Amygdala (tissue), 56 donors: ENCODE measurements at regions not wholly inside any gene's neighbourhood (a gene's known extent, or its start where the extent isn't known, plus 50 kb on each side); places are given as distances from the start of the nearest gene placed in this dataset.
"Not testable (repeated sequence)": the region's sequence is repeated elsewhere in the genome, so short reads cannot be mapped to it uniquely, and the experiment has no call there.

Experiments used
- DNase-seq, 56 donors: peaks; one replicate each; lab custom pipeline; 2025; lab: John Stamatoyannopoulos, UW

GRCh38 chr2:183759033-183759432 is 634.8 kb downstream of the NUP35 start:
- no peak for DNase-seq

DNA sequence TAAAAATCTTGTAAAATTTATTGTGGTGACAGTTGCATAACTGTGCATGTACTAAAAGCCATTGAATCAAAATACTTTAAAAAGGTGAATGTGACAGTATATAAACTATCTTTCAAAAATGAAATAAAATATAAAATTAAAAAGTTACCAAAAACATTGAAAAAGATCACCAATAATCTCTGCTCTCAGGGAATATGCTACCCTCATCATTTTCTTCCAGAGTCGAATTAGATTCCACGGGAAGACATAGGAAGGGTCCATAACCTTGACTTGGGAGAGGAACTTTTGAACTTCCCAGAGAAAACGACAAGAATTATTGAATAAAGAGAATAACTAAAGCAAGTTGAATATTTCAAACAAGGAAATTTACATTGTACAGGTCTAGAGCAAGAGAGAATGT is 649.5 kb downstream of the NUP35 start:
- DNase-seq, result no peak

DNA sequence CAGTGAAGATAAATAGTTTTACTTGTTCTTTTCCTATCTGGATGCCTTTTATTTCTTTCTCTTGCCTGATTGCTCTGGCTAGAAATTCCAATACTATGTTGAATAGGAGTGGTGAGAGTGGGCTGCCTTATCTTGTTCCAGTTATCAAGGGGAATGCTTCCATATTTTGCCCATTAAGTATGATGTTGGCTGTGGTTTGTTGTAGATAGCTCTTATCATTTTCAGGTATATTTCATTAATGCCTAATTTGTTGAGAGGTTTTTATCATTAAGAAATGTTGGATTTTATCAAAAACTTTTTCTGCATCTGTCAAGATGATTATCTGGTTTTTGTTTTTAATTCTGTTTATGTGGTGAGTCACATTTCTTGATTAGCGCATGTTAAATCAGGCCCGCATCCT is 655.8 kb downstream of the NUP35 start:
- no peak for DNase-seq

DNA sequence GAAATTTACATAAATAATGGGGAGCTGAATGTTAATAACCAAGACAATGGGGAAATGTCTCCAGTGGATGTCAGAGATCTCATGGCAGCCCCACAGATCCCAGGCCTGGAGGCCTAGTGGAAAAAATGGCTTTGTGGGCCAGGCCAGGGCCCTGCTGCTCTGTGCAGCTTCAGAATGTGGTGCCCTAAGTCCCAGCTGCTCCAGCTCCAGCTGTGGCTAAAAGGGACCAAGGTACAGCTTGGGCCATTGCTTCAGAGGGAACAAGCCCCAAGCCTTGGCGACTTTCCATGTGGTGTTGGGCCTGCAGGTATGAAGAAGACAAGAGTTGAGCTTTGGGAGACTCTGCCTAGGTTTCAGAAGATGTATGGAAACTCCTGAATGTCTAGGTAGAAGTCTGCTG is 658.2 kb downstream of the NUP35 start:
- DNase-seq, result no peak

GRCh38 chr2:183788796-183789195 is 664.6 kb downstream of the NUP35 start:
- not testable (repeated sequence) for DNase-seq

DNA sequence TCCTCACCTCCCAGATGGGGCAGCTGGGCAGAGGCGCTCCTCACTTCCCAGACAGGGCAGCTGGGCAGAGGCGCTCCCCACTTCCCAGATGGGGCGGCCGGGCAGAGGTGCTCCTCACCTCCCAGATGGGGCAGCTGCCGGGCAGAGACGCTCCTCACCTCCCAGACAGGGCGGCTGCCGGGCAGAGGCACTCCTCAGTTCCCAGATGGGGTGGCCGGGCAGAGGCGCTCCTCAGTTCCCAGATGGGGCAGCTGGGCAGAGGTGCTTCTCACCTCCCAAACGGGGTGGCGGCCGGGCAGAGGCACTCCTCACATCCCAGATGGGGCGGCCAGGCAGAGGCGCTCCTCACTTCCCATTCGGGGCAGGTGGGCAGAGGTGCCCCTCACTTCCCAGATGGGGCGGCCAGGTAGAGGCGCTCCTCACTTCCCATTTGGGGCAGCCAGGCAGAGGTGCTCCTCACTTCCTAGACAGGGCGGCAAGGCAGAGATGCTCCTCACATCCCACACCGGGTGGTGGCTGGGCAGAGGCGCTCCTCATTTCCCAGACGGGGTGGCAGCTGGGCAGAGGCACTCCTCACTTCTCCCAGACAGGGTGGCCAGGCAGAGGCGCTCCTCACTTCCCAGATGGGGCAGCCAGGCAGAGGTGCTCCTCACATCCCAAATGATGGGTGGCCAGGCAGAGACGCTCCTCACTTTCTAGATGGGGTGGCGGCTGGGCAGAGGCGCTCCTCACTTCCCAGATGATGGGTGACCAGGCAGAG is 668.1 kb downstream of the NUP35 start:
- DNase-seq, result not testable (repeated sequence)

GRCh38 chr2:183798535-183798934 is 674.3 kb downstream of the NUP35 start:
- DNase-seq, result no peak

DNA sequence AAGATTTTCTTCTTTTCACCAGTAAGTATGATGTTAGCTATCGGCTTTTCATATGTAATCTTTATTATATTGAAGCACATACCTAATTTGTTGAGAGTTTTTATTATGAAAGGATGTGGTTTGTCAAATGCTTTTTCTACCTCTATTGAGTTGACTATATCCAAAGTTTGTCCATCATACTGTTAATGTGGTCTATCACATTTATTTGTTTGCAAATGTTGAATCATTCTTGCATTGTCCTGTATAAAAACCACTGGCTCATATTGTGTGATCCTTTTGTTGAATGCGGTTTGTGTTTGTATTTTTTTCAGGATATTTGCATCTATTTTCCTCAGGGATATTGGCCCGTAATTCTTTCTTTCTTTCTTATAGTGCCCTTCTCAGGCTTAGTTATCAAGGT is 675.5 kb downstream of the NUP35 start:
- no peak for DNase-seq

DNA sequence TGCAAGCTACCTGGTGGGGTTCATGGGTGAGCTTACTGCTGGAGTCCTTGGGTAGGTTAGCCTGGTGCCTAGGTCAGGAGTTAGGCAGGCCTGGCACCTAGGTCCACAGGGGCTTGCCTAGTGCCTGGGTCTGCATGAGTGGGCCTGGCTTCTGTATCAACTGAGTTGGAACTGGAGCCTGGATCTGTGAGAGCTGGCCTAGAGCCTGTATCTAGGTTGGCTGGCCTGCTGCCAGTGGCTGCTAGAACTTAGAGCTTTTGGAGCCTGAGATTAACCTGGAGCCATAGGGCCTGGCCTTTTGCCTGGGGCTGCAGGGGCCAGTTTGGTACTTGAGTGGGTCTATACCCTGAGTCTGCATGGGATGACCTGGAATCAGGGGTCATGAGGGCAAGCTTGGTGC is 679.4 kb downstream of the NUP35 start:
- no peak for DNase-seq

- no peak for DNase-seq
These were observed 683.6 kb downstream of the NUP35 start for GRCh38 chr2:183807870-183808269.

- DNase-seq, result no peak
These were observed 685.2 kb downstream of the NUP35 start for GRCh38 chr2:183809404-183809803.

DNA sequence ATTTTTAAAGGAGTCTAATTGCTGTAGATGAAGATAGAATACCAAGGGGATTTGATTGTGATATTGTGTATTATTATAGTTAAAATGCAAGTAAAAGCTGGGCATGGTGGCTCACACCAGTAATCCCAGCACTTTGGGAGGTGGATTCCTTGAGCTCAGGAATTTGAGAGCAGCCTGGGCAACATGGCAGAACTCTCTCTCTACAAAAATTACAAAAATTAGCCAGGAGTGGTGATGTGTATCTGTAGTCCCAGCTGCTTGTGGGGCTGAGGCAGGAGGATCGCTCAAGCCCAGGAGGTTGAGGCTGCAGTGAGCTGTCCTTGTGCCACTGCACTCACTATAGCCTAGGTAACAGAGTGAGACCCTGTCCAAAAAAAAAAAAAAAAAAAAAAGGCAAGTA is 687.0 kb downstream of the NUP35 start:
- DNase-seq, result no peak

- DNase-seq, result no peak
These were observed 687.8 kb downstream of the NUP35 start for GRCh38 chr2:183812091-183812490.

DNA sequence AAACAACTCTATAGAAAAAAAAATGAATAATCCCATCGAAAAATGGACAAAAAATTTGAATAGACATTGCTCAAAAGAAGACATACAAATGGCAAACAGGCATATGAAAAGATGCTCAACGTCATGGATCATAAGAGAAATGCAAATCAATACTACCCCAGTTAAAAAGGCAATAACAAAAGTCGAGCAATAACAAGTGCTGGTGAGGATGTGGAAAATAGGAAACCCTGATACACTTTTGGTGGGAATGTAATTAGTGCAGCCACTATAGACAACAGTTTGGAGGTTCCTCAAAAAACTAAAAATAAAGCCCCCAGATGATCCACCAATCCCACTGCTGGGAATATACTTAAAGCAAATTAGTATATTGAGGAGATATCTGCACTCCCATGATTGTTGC is 701.5 kb downstream of the NUP35 start:
- DNase-seq, result no peak

DNA sequence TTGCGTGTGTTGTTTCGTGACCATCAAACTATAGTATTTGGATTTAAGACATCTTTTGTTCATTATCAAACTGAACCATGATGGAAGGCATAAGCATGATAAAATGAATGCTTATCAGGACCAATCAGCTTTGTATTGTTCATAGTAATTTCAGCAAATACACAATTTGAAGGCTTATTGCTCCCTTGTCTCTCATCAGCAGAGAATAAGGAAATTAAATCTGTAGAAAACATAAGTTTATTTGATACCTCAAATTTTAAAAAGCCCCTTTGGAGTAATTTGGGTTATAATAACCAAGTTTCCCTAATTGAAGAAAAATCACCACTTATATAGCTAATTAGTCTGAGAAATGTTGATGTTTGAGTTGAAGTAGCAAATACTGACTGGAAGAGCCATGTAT is 705.7 kb downstream of the NUP35 start:
- DNase-seq, result no peak

DNA sequence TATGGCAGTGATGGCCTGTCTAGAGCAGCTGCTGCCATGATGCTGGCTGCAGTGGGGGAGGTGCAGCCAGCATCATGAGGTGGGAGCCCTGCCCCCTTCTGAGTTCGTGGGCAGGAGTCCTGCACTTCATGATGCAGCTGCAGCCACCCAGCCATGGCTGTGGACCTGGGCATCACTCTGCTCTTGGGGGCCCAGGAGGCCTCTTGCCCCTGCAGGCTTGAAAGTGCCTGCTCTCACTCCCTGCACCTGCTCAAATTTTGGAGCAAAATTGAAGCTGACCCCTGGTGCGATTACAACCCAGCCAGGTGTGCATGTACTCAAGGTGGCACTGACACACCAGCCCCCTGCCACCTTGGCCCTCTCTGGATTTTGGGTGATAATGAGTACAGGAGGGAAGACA is 712.9 kb downstream of the NUP35 start:
- DNase-seq, result no peak

DNA sequence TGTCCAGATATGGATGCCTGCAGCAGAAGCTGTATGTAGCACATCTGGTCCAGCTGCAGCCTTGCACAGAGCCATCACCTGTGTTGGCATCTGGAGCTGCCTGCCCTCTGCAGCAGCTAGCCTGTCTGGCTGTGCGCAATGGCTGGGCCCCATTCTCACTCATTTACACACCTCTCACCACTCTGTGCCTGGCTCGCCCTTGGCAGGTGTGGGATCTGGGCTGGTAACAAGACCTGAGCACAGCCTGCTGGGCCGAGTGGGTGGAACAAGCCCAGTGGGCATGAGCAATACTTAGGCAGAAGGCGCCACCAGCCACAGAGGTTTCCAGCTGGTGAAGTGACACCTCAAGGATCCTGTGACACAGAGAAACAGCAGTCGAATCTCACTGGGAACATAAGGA is 714.1 kb downstream of the NUP35 start:
- no peak for DNase-seq

- DNase-seq, result no peak
These were observed 715.9 kb downstream of the NUP35 start for GRCh38 chr2:183840061-183840584.

DNA sequence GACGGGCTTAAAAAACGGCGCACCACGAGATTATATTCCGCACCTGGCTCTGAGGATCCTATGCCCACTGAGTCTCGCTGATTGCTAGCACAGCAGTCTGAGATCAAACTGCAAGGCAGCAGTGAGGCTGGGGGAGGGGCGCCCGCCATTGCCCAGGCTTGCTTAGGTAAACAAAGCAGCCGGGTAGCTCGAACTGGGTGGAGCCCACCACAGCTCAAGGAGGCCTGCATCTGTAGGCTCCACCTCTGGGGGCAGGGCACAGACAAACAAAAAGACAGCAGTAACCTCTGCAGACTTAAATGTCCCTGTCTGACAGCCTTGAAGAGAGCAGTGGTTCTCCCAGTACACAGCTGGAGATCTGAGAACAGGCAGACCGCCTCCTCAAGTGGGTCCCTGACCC is 725.6 kb downstream of the NUP35 start:
- not testable (repeated sequence) for DNase-seq

DNA sequence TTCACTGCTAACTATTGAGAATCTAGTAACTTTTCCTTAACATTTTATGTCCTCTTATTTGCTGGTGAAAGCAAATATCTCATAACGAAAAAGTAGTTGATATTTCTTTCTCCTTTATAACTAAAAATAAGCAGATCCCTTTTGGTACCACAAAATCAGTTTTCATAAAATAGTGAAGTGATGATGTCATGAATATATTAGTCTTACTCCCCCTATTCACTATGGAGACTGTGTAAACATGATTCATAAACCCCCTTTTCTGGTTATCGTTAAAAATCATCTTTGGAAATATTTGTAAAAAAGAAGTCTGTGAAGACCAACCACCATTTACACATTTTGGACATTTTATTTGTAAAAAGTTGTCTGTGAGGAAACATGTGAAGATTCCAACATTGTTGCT is 734.9 kb downstream of the NUP35 start:
- no peak for DNase-seq

- DNase-seq, result no peak
These were observed 731.7 kb upstream of the ZNF804A start for GRCh38 chr2:183866666-183867065.

DNA sequence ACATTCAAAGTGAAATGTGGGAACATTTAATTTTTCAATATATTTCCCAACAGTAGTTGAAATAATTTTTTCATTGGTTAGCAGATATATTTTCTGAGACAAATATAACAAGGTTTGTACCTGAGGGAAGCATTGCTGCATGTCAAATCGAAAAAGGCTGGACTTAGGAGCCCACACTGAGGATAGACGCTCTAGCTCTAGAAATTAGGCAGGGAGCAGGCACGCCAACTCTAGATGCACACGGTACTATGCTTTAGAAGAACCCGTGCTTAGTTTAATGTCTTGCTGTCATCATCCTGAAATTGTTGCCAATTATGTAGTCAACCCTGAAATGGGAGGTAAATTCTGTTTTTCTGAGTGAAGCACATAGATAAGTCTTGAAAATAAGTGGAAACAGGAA is 731.1 kb upstream of the ZNF804A start:
- no peak for DNase-seq

- DNase-seq, result no peak
These were observed 730.2 kb upstream of the ZNF804A start for GRCh38 chr2:183868153-183868552.
